Activated naive CD4-positive, alpha-beta T cell treated with anti-CD3 and anti-CD28 coated beads, Interleukin-2, amount 50 U/mL, for 24 hours (primary cell): ENCODE measurements at regions not wholly inside any gene's neighbourhood (a gene's known extent, or its start where the extent isn't known, plus 50 kb on each side); places are given as distances from the start of the nearest gene placed in this dataset.
A peak's percentile ranks its signal among the peaks of the same experiment; 100 is the strongest.

Source experiments
- H3K27ac Mint-ChIP-seq: one replicate; pipeline ENCODE4 v1.8.0; 2021; ENCODE audit warnings: mild to moderate bottlenecking, mixed read lengths
- H3K27me3 Mint-ChIP-seq: one replicate; pipeline ENCODE4 v1.8.0; 2021; ENCODE audit warnings: mixed read lengths
- H3K36me3 Mint-ChIP-seq: one replicate; pipeline ENCODE4 v1.8.0; 2021; ENCODE audit warnings: mixed read lengths
- H3K4me1 Mint-ChIP-seq: one replicate; pipeline ENCODE4 v1.8.0; 2021; ENCODE audit warnings: mixed read lengths
- H3K4me3 Mint-ChIP-seq: one replicate; pipeline ENCODE4 v1.8.0; 2021; ENCODE audit warnings: mild to moderate bottlenecking, mixed read lengths
- H3K9me3 Mint-ChIP-seq: one replicate; pipeline ENCODE4 v1.8.0; 2021; ENCODE audit warnings: mixed read lengths

- no peaks in the 10 kb centered on the region for H3K27me3 Mint-ChIP-seq
- no peak overlapping the region for H3K27ac Mint-ChIP-seq
- H3K4me1 Mint-ChIP-seq: no peaks in the 10 kb centered on the region
- no peak overlapping the region for H3K4me3 Mint-ChIP-seq
- no peaks in the 10 kb centered on the region for H3K36me3 Mint-ChIP-seq
- peaks cover under 1% of the 10 kb centered on the region for H3K9me3 Mint-ChIP-seq
These were observed 63.7 kb upstream of the HHIP start for GRCh38 chr4:144582105-144582850.

- H3K27ac Mint-ChIP-seq: no peak overlapping the region
- H3K9me3 Mint-ChIP-seq: peaks cover 5% of the 10 kb centered on the region
- H3K4me1 Mint-ChIP-seq: no peaks in the 10 kb centered on the region
- H3K36me3 Mint-ChIP-seq: no peaks in the 10 kb centered on the region
- H3K27me3 Mint-ChIP-seq: no peaks in the 10 kb centered on the region
- no peak overlapping the region for H3K4me3 Mint-ChIP-seq
These were observed 63.0 kb upstream of the HHIP start for GRCh38 chr4:144582975-144583374.

GRCh38 chr4:144583658-144584057, 62.3 kb upstream of the HHIP start:
- Mint-ChIP-seq H3K9me3 (peaks cover 5% of the 10 kb centered on the region), H3K4me3 (no peak overlapping the region), H3K27me3 (no peaks in the 10 kb centered on the region), H3K4me1 (no peaks in the 10 kb centered on the region), H3K36me3 (no peaks in the 10 kb centered on the region), H3K27ac (peak overlapping the region; percentile 38)

DNA sequence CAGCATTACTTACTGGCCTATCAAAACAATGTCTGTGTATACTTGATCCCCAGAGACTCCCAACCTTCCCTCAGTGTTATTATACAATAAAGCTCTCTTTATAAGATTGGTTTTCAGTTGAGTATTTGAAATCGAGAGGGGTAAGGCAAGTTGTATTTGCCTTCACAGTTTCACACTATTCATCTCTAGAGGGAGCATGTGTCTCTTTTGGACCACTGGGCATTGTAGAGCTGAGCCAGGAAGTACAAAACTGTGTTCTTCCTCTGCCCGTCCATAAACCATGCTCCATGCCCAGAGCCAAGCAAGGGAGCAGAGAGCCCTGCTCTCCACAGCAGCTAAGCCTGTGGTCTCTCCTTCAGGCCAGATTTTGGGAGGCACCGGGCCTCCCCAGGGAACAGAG, 61.5 kb upstream of the HHIP start:
- H3K9me3 Mint-ChIP-seq: peaks cover 5% of the 10 kb centered on the region
- H3K4me1 Mint-ChIP-seq: no peaks in the 10 kb centered on the region
- H3K36me3 Mint-ChIP-seq: no peaks in the 10 kb centered on the region
- H3K4me3 Mint-ChIP-seq: no peak overlapping the region
- no peak overlapping the region for H3K27ac Mint-ChIP-seq
- no peaks in the 10 kb centered on the region for H3K27me3 Mint-ChIP-seq

- Mint-ChIP-seq H3K4me3 (no peak overlapping the region), H3K9me3 (peaks cover 10% of the 10 kb centered on the region), H3K4me1 (no peaks in the 10 kb centered on the region), H3K36me3 (no peaks in the 10 kb centered on the region), H3K27ac (no peak overlapping the region), H3K27me3 (peaks cover 5% of the 10 kb centered on the region)
These were observed 56.4 kb upstream of the HHIP start for GRCh38 chr4:144589512-144589911.

GRCh38 chr4:144590020-144590419, 55.9 kb upstream of the HHIP start:
- H3K4me1 Mint-ChIP-seq: no peaks in the 10 kb centered on the region
- no peaks in the 10 kb centered on the region for H3K36me3 Mint-ChIP-seq
- no peak overlapping the region for H3K27ac Mint-ChIP-seq
- H3K4me3 Mint-ChIP-seq: no peak overlapping the region
- peaks cover 10% of the 10 kb centered on the region for H3K9me3 Mint-ChIP-seq
- peaks cover 5% of the 10 kb centered on the region for H3K27me3 Mint-ChIP-seq

GRCh38 chr4:144591401-144591800, 54.6 kb upstream of the HHIP start:
- Mint-ChIP-seq H3K27me3 (peaks cover 5% of the 10 kb centered on the region), H3K36me3 (no peaks in the 10 kb centered on the region), H3K9me3 (peaks cover 10% of the 10 kb centered on the region), H3K4me1 (no peaks in the 10 kb centered on the region), H3K27ac (no peak overlapping the region), H3K4me3 (no peak overlapping the region)

- Mint-ChIP-seq H3K27me3 (peaks cover 5% of the 10 kb centered on the region), H3K4me1 (no peaks in the 10 kb centered on the region), H3K27ac (no peak overlapping the region), H3K9me3 (peaks cover 10% of the 10 kb centered on the region), H3K36me3 (no peaks in the 10 kb centered on the region), H3K4me3 (no peak overlapping the region)
These were observed 53.7 kb upstream of the HHIP start for GRCh38 chr4:144592264-144592663.

- Mint-ChIP-seq H3K36me3 (no peaks in the 10 kb centered on the region), H3K27ac (no peak overlapping the region), H3K4me1 (no peaks in the 10 kb centered on the region), H3K4me3 (no peak overlapping the region), H3K27me3 (peaks cover 7% of the 10 kb centered on the region), H3K9me3 (peaks cover 5% of the 10 kb centered on the region)
These were observed 51.4 kb upstream of the HHIP start for GRCh38 chr4:144594471-144594986.

DNA sequence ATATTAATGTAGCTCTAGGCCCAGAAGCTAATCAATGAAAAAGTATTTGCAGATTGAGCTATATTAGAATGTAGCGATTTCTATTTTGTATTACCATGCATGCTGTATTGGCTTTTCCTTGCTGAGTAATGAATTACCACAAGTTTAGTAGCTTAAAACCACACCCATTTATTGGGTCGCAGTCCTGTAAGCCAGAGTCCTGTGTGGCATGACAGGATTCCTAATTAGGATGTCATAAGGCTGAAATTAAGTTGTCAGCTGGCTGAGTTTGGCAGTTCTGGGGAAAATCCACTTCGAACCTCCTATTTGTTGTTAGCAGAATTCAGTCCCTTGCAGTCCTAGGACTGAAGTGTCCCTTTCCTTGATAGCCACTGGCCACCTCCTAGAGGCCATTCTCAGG, 50.3 kb upstream of the HHIP start:
- no peaks in the 10 kb centered on the region for H3K4me1 Mint-ChIP-seq

More for the DNA sequence above, 50.3 kb upstream of the HHIP start:
- peaks cover 14% of the 10 kb centered on the region for H3K9me3 Mint-ChIP-seq
- no peak overlapping the region for H3K27ac Mint-ChIP-seq
- no peaks in the 10 kb centered on the region for H3K36me3 Mint-ChIP-seq
- H3K4me3 Mint-ChIP-seq: no peak overlapping the region
- peaks cover 7% of the 10 kb centered on the region for H3K27me3 Mint-ChIP-seq
